ENCODE measurements at regions not wholly inside any gene's neighbourhood (a gene's known extent, or its start where the extent isn't known, plus 50 kb on each side); places are given as distances from the start of the nearest gene placed in this dataset.

GRCh38 chr6:14272737-14273085 is 155.1 kb downstream of the CD83 start:
- no peaks in the 10 kb centered on the region for H3K36me3 ChIP-seq (ENCODE audit: low read depth)
- TF ChIP-seq CTCF (IDR thresholded peaks at IDR 0.05; ENCODE audit: poor library complexity, severe bottlenecking), result no peak
- DNase-seq (ENCODE audit: low spot score), result no peak
- no peaks in the 10 kb centered on the region for H3K27me3 ChIP-seq (ENCODE audit: insufficient read depth, poor library complexity, severe bottlenecking)
- peak overlapping the region; percentile 98 for H3K27ac ChIP-seq (ENCODE audit: poor library complexity, severe bottlenecking)
- H3K4me1 ChIP-seq (ENCODE audit: insufficient read depth, poor library complexity, severe bottlenecking), result peaks cover 30% of the 10 kb centered on the region
- H3K4me3 ChIP-seq (ENCODE audit: severe bottlenecking), result no peak overlapping the region
- no peak for ATAC-seq (ENCODE audit: low read depth)
- peaks cover 6% of the 10 kb centered on the region for H3K9me3 ChIP-seq (ENCODE audit: severe bottlenecking)

GRCh38 chr6:14273191-14273590 is 155.6 kb downstream of the CD83 start:
- H3K4me1 ChIP-seq (ENCODE audit: insufficient read depth, poor library complexity, severe bottlenecking), result peaks cover 30% of the 10 kb centered on the region
- H3K36me3 ChIP-seq (ENCODE audit: low read depth), result no peaks in the 10 kb centered on the region
- no peaks in the 10 kb centered on the region for H3K27me3 ChIP-seq (ENCODE audit: insufficient read depth, poor library complexity, severe bottlenecking)
- peak overlapping the region; percentile 98 for H3K27ac ChIP-seq (ENCODE audit: poor library complexity, severe bottlenecking)
- H3K4me3 ChIP-seq (ENCODE audit: severe bottlenecking), result no peak overlapping the region
- no peak for TF ChIP-seq CTCF (IDR thresholded peaks at IDR 0.05; ENCODE audit: poor library complexity, severe bottlenecking)
- ATAC-seq (ENCODE audit: low read depth) (no peak), DNase-seq (ENCODE audit: low spot score) (no peak)
- H3K9me3 ChIP-seq (ENCODE audit: severe bottlenecking), result peaks cover 6% of the 10 kb centered on the region

GRCh38 chr6:14274016-14274415 is 156.4 kb downstream of the CD83 start:
- DNase-seq (ENCODE audit: low spot score), result no peak
- Histone ChIP-seq H3K27me3 (ENCODE audit: insufficient read depth, poor library complexity, severe bottlenecking) (no peaks in the 10 kb centered on the region), H3K4me3 (ENCODE audit: severe bottlenecking) (no peak overlapping the region), H3K36me3 (ENCODE audit: low read depth) (no peaks in the 10 kb centered on the region), H3K9me3 (ENCODE audit: severe bottlenecking) (peaks cover 6% of the 10 kb centered on the region), H3K27ac (ENCODE audit: poor library complexity, severe bottlenecking) (peak overlapping the region; percentile 98), H3K4me1 (ENCODE audit: insufficient read depth, poor library complexity, severe bottlenecking) (peaks cover 30% of the 10 kb centered on the region)
- no peak for TF ChIP-seq CTCF (IDR thresholded peaks at IDR 0.05; ENCODE audit: poor library complexity, severe bottlenecking)
- no peak for ATAC-seq (ENCODE audit: low read depth)

GRCh38 chr6:14274546-14275492 is 157.2 kb downstream of the CD83 start:
- peak; percentile 86 for DNase-seq (ENCODE audit: low spot score)
- Histone ChIP-seq H3K27ac (ENCODE audit: poor library complexity, severe bottlenecking) (peak overlapping the region; percentile 98), H3K27me3 (ENCODE audit: insufficient read depth, poor library complexity, severe bottlenecking) (no peaks in the 10 kb centered on the region), H3K4me1 (ENCODE audit: insufficient read depth, poor library complexity, severe bottlenecking) (peaks cover 30% of the 10 kb centered on the region), H3K9me3 (ENCODE audit: severe bottlenecking) (peaks cover 6% of the 10 kb centered on the region), H3K4me3 (ENCODE audit: severe bottlenecking) (no peak overlapping the region), H3K36me3 (ENCODE audit: low read depth) (no peaks in the 10 kb centered on the region)
- TF ChIP-seq CTCF (IDR thresholded peaks at IDR 0.05; ENCODE audit: poor library complexity, severe bottlenecking), result no peak
- ATAC-seq (ENCODE audit: low read depth), result peak; percentile 62

- no peak overlapping the region for H3K27ac ChIP-seq (ENCODE audit: poor library complexity, severe bottlenecking)
- DNase-seq (ENCODE audit: low spot score) (no peak), ATAC-seq (ENCODE audit: low read depth) (no peak)
- peaks cover 28% of the 10 kb centered on the region for H3K4me1 ChIP-seq (ENCODE audit: insufficient read depth, poor library complexity, severe bottlenecking)
- H3K36me3 ChIP-seq (ENCODE audit: low read depth), result no peaks in the 10 kb centered on the region
- TF ChIP-seq CTCF (IDR thresholded peaks at IDR 0.05; ENCODE audit: poor library complexity, severe bottlenecking), result no peak
- H3K27me3 ChIP-seq (ENCODE audit: insufficient read depth, poor library complexity, severe bottlenecking), result no peaks in the 10 kb centered on the region
- peaks cover 6% of the 10 kb centered on the region for H3K9me3 ChIP-seq (ENCODE audit: severe bottlenecking)
- H3K4me3 ChIP-seq (ENCODE audit: severe bottlenecking), result no peak overlapping the region
Measured at GRCh38 chr6:14275493-14275851, 157.9 kb downstream of the CD83 start.
